ENCODE measurements at regions not wholly inside any gene's neighbourhood (a gene's known extent, or its start where the extent isn't known, plus 50 kb on each side); places are given as distances from the start of the nearest gene placed in this dataset.

GRCh38 chr12:61781021-61781581 is 479.1 kb upstream of the USP15 start:
- DNase-seq (ENCODE audit: low spot score) = no peak

GRCh38 chr12:61796846-61797245 is 463.4 kb upstream of the USP15 start:
- no peak for DNase-seq (ENCODE audit: low spot score)

- no peak for DNase-seq (ENCODE audit: low spot score)
These were observed 462.9 kb upstream of the USP15 start for GRCh38 chr12:61797266-61797665.

GRCh38 chr12:61798778-61799177 is 461.4 kb upstream of the USP15 start:
- no peak for DNase-seq (ENCODE audit: low spot score)

- no peak for DNase-seq (ENCODE audit: low spot score)
These were observed 455.9 kb upstream of the USP15 start for GRCh38 chr12:61804301-61804700.

- DNase-seq (ENCODE audit: low spot score) = no peak
These were observed 451.3 kb upstream of the USP15 start for GRCh38 chr12:61808856-61809255.

GRCh38 chr12:61810486-61810885 is 449.7 kb upstream of the USP15 start:
- DNase-seq (ENCODE audit: low spot score) = no peak

GRCh38 chr12:61821381-61821780 is 438.8 kb upstream of the USP15 start:
- DNase-seq (ENCODE audit: low spot score) = no peak

GRCh38 chr12:61823102-61823501 is 437.1 kb upstream of the USP15 start:
- DNase-seq (ENCODE audit: low spot score) = no peak

- DNase-seq (ENCODE audit: low spot score) = no peak
These were observed 413.4 kb upstream of the USP15 start for GRCh38 chr12:61846765-61847164.

- no peak for DNase-seq (ENCODE audit: low spot score)
These were observed 411.3 kb upstream of the USP15 start for GRCh38 chr12:61848893-61849292.

GRCh38 chr12:61853945-61854344 is 406.3 kb upstream of the USP15 start:
- no peak for DNase-seq (ENCODE audit: low spot score)

GRCh38 chr12:61854902-61855301 is 405.3 kb upstream of the USP15 start:
- DNase-seq (ENCODE audit: low spot score) = no peak

- DNase-seq (ENCODE audit: low spot score) = no peak
These were observed 402.2 kb upstream of the USP15 start for GRCh38 chr12:61857968-61858367.

GRCh38 chr12:61860451-61860850 is 399.8 kb upstream of the USP15 start:
- DNase-seq (ENCODE audit: low spot score) = no peak

GRCh38 chr12:61862986-61863385 is 397.2 kb upstream of the USP15 start:
- no peak for DNase-seq (ENCODE audit: low spot score)

- no peak for DNase-seq (ENCODE audit: low spot score)
These were observed 396.4 kb upstream of the USP15 start for GRCh38 chr12:61863811-61864210.

GRCh38 chr12:61869796-61870195 is 390.4 kb upstream of the USP15 start:
- DNase-seq (ENCODE audit: low spot score) = no peak

GRCh38 chr12:61870658-61871484 is 389.3 kb upstream of the USP15 start:
- peak; percentile 16 for DNase-seq (ENCODE audit: low spot score)

- no peak for DNase-seq (ENCODE audit: low spot score)
These were observed 388.8 kb upstream of the USP15 start for GRCh38 chr12:61871485-61871810.

- DNase-seq (ENCODE audit: low spot score) = no peak
These were observed 381.0 kb upstream of the USP15 start for GRCh38 chr12:61879229-61879628.

GRCh38 chr12:61880186-61880585 is 380.0 kb upstream of the USP15 start:
- DNase-seq (ENCODE audit: low spot score) = no peak

GRCh38 chr12:61891632-61892031 is 368.6 kb upstream of the USP15 start:
- no peak for DNase-seq (ENCODE audit: low spot score)

- DNase-seq (ENCODE audit: low spot score) = no peak
These were observed 366.0 kb upstream of the USP15 start for GRCh38 chr12:61894168-61894567.
